CD4-positive, alpha-beta T cell treated with Interferon gamma for 1 hour (primary cell): ENCODE measurements at regions not wholly inside any gene's neighbourhood (a gene's known extent, or its start where the extent isn't known, plus 50 kb on each side); places are given as distances from the start of the nearest gene placed in this dataset.

Experiments used
- DNase-seq: peaks from one replicate; pipeline ENCODE4 v3.0.0-alpha.2; 2020

DNA sequence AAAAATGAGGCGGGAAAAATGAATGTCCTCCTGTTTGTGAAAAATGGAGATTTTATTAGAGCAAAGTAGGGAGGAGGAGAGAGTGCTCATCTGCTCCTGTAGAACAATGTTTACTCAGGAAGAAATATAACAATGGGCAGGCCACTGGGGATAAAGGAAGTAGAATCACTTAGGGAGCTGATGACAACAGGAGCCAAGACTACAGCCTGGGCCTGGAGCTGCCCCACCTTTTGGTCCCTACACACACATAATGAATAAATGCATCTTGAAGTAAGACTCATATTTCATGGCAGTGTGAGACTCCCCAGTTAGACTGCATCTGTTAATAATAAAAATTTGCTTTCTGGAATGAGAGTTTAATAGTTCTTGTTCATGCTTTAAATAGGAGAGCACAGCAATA, 1939.8 kb downstream of the EFNA5 start:
- DNase-seq: no peak

DNA sequence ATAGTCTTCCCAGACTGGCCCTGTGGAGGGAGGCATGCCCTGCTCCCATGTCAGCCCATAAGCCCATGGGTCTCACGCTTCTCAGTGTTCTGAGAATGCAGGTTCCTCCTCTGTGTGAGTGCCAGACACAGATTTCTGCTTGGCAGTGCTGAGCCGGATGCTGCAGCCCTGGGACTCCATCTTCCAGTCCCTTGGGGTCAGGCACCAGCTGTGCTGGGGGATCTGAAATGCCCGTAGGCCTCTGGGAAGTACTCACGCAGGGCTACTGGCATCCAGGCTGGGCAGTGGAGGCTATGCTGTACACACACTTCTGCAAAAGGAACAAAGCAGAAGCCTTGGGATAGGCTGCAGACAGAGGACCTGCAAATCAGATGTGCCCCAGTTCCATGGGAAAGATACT, 1944.6 kb downstream of the EFNA5 start:
- DNase-seq: no peak

DNA sequence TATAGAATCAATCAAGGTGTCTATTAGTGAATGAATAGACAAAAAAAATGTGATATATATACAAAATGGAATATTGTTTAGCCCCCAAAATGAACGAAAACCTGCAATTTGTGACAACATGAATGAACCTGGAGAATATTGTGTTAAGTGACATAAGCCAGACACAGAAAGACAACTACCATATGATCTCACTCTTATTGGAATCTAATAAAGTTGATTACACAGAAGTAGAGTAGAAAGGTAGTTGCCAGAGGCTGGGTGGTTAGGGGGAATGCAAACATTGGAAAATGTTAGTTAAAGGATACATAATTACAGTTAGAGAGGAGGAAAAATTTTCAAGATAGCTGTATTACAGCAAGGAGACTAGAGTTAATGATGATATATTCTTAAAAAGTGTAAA, 1962.3 kb downstream of the EFNA5 start:
- DNase-seq: no peak

DNA sequence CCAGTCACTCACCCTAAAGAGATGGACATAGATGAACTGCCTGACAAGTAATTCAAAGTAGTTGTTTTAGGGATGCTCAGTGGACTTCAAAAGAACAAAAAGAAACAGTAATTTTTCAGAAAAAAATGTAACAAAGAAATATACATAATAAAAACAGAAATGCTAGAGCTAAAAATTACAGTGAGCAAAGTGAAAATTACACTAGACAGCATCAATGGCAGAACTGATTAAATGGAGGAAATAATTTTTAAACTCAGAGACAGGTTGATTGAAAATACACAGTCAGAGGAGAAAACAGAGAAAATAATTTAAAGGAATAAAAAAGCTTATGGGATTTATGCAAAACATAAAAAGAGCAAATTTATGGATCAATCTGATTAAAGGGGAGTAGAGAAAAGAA, 1968.4 kb downstream of the EFNA5 start:
- DNase-seq: no peak

DNA sequence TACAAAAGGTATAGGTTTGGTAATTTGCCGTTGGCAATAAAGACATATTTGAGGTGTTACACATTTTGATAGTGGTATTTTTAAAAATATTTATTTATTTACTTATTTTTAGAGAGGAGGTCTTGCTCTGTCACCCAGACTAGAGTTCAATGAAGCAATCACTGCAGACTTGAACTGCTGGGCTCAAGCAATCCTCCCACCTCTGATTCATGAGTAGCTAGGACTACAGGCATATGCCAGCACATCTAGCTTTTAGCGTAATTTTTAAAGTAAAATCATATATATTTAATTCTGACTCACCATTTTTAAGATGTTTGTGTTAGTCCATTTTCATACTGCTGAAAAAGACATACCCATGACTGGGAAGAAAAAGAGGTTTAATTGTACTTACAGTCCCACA, 1974.3 kb downstream of the EFNA5 start:
- no peak for DNase-seq

DNA sequence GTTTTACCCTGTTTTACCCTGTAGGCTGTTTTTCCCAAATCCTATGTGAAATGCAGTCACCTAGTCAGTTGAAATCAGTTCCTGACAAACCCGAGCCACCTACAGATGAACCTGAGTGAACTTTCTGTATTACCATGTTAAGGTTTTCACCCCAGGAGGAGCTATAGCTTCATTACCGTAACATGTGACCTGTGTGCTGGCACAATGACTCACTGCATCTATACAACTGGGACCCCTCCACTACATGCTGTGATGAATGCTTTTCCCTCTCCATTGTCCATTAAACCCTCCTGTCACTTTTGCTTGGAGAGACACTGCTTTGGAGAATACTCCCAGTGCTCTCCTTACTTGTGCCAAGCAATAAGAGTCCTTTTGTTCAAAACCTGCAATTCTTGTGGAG, 1974.8 kb downstream of the EFNA5 start:
- DNase-seq: no peak

DNA sequence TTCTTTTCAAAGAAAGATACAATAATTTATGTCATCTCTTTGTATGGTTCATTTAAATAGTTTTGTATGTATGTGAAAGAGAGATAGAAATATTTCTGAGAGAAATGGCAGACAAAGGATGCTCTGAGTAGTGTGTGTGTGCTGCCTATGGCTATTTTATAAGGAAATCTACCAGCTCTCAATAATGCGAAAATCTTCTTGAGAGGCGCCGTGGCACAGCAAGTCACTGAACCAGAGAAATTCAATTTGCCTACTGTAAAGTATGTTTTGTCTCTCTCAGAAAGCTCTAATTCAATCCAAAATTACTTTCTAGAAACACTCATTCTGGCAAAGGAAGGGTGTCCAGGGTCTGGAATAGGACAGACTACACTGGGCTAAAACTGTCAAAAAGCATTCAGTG, 1981.1 kb downstream of the EFNA5 start:
- DNase-seq: no peak

DNA sequence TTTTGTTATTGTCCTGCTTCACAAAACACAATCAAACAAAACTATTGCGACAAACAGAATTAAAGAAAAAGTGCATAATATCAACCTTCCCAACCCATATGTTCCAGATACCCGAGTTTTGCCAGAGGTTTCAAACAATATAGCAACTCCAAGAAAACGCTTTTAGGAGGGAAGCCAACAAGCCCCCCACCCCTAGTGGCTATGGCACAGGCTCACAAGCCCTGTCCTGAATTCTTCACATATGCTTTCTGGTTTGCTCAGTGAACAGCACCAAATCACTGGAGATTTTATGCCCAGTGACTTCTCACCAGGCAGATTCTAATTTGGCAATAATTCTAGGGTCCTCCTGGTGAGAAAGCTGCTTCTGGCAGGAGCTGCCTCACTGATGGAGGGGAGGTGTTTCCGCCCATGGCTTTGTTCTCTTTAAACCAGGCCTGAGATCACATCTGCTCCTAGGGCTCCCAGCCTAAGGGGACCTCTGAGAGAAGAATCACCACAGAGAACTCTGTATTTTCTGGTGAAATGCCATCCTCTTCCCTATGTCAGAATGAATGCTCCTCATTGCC, 1982.4 kb downstream of the EFNA5 start:
- DNase-seq: no peak

DNA sequence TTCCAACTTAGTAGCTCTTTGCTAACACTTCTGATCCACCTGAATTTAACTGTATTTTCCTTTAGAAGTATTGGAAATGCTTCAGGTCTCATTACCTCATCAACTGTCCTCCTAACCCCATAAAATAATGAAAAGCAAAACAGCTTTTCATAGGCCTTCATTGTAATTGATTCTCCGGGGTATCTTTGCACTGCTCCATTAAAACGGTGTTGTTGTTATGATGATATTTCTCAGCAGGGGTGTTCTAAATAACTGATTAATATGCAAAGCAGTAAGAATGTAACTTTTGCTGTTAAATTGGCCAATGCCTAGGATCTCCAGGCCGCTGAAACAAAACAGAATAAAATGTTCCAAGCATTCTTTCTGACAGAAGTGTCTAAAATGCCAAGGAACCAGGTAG, 1983.2 kb downstream of the EFNA5 start:
- no peak for DNase-seq

DNA sequence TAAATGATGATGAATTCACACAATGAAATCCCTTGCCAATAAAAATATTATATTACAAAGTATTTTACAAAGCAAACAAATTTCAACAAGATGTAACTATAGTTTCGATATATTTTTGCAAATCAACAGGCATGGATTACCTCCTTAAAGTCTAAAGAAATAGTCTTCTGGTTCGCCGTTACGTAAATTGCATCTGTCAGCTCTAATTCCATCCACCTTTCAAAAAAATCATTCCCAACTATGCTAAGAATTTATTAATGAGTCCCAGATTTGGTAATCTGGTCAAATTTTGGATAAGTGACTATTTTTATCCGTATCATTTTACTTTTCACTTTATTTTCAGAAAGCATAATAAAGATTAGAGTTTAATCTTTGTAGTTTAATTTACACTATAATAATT, 1984.9 kb downstream of the EFNA5 start:
- no peak for DNase-seq

DNA sequence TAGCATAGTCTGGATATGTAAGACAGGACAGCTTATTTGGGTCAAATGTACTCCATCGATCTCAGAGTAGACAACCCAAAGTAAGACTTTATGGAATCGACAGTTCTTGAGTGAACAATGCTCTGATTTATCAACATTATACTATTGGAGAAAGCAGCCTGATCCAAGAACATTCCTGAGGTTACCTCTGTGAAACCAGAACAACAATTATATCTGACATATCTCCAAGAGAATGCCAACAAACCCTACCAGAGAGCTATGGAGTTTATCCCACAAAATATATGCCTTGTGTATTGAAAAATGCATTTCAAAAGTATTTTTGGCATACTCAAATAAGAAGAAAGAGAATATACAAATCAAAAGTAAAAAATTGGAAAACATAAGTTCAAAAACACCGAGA, 1985.9 kb downstream of the EFNA5 start:
- DNase-seq: no peak

DNA sequence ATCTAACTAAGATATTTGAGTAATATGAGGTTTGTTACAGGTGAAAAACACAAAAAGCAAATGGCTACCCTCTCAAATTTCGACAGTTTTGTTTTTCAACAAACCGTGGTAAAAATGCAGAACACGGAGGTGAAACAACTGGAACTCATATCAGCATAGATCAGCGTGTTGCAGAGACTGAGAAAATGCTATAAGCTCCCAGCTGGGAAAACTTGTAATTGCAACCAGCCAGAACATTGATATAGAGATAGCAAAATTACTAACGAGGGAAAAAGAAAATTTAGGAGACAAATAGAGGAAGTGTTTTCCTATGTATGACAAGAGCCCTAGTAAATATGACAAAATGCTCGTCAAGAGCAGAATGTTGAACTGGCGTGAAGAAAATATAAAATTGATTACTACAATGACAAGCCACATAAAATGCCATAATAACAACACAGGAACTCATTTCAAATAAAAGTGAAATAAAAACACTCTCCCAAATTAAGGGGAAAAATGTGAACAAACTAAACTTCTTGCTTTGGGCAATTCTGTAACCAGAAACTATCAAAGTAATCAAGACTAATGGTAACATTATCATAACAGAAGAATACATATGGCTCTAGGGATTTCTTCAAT, 1989.8 kb downstream of the EFNA5 start:
- DNase-seq: no peak

DNA sequence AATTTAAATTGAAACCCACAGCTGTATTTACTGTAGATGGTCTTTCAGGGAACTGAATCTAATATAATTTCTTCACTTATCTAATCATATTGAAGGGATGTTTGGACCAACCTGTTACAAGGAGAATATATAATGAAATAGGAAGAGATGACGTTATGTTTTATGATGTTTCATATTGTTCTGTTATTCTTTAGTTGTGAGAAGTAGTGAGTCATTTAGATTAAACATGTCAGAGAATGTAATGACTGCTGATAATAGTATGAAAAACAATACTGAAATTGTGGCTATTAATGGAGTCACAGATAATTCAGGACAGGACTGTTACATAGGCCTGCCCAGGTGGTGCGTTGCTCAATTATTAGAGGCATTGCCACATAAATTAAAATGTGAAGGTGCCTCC, 1993.4 kb downstream of the EFNA5 start:
- DNase-seq: no peak

DNA sequence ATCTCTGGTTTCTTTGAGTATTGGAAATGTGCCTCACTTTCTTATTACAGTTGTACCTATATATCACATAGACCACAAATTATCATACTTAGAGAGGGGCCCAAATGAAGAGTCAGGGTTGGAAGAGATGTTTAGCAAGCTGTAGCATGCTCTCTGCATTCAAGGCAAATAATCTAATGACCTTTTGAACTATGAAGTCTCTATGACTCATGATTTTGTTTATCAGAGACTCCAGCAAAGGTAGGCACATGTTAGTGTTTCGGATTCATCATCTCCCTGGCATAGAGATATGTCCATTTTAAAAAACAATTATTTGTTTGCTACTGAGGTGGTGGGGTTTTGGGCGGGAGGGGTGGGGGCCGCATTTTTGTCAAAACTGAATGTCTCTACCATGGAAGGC, 2000.1 kb downstream of the EFNA5 start:
- DNase-seq: no peak

DNA sequence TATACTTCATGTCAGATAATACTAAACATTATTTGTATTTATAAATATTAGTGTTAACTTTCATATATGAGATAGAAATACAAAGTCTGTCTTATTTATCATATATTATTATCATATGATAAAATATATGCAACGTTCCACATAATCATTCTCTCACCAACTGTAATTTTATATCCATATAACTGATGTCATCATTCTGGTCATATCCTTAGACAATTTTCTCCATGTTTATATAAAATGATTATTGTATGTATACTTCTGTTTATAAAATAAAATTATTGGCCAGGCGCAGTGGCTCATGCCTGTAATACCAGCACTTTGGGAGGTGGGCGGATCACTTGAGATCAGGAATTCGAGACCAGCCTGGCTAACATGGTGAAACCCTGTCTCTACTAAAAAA, 2007.1 kb downstream of the EFNA5 start:
- no peak for DNase-seq

DNA sequence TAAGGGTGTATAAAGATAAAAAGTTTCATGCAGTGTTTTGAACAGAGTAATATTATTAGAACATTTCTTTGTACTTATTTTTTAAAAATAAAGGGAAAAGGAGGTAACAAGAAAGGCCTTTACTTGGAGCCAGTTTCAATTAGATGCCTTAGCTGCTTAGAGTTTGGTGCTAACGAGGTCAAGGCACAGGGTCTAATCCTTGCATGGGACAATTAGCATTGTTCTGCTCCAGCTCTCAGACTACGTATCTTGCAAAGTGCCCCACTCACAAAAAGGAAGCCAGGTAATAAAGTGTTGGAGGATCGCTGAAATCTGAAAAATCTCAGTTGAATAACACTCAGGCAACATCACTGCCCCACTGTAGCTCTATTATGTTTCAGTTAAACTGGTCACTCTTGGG, 2011.3 kb downstream of the EFNA5 start:
- no peak for DNase-seq

DNA sequence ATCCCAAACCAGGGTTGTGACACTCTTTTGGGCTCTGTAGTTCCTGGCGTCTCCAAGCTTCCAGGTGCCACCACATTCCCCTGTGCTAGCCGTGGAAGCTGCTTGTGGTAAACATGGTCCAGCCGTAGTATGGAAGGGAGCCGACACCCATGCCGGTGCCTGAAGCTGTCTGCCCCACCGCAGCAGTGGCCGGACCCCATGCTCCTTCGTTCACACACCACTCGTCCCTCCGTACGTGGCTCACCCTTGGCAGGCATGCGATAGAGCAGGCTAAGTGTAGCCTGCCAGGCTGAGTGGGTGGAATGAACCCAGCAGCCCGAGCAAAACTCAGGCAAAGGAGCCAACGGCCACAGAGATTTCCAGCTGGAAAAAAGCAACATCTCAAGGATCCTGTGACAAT, 2030.4 kb downstream of the EFNA5 start:
- no peak for DNase-seq

DNA sequence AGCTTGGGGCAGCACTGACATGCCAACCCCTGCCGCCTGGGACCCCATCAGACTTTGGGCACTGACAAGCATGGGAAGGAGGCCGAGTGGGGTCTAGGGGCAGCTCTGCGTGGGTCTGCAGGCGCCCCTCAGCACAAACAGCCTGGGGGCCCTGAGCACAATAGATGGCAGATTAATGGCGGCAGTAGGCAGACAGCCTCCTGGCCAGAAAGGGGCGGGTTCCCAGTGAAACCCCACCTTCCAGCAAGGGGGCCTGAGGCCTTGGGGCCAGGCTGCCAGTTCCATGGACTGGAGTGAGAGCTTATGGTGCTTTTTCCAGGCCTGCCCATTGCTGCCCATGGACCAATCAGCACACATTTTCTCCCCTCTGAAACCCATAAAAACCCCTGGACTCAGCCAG, 2031.2 kb downstream of the EFNA5 start:
- no peak for DNase-seq

DNA sequence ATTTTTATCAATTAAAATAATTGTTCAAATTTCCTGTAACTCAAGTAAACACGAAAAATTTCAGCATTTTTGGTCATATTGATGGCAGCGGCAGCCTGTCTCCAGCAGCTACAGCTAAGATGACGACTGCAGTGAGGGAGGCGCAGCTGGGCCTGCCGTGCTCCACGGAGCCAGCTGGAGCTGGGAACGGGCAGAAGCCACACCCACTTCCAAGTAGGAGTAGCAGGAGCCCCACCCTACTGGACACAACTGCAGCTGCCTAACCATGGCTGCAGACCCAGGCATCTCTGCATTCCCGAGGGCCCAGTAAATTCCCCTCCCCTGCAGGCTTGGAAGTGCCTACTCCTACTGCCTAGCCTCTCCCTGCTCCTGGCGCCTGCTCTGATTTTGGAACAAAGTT, 2031.7 kb downstream of the EFNA5 start:
- DNase-seq: no peak

DNA sequence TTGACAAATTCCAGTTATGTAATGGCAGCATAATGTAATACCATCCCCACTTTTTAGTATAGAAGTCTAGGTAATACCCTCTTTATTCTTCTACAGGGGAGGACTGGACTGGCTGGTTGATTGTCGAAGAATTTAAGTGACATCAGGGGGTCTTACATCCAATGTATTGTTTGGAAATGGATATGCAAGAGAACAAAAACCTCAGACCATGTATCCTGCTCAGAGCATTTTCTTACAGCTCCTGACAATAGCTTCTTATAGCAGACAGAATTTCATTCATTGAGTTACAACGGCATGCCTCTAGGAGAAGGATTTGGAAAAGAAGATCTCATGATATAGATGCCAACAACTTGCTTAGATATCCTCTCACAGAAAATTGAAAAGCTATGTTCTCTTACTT, 2032.3 kb downstream of the EFNA5 start:
- DNase-seq: no peak

DNA sequence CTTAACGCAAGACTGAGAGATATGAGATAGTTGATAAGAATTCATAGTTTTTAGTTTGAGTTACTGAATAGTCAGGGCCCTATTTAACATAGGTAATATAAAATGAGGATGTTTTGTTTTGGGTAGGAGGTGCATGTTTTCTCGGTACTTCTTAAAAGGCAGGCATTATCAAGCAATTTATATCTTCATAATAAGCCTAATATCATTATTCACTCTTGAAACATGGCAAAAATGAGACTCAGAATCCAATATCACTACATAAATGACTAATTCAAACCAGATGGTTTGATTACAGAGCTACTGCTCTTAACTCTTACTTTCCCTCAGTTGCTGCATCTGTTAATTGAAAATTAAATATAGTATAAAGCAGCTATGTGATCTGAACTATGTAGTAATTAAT, 2038.7 kb downstream of the EFNA5 start:
- DNase-seq: no peak

DNA sequence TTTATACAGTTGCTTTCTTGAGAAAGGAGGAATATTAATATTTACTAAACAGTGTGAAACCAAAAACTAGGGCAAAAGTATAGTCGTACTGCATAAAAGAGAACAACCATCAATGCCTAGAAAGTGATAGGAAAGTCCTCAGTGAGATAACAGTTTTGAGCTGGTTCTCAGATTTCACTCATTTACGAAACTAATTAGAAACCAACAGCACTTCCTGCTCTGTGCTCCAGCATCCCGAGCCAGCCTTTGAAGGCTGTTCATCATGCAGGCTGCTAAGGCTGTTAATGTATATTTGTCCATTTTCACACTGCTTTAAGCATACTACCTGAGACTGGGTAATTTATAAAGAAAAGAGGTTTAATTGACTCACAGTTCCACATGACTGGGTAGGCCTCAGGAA, 2039.9 kb downstream of the EFNA5 start:
- DNase-seq: no peak

DNA sequence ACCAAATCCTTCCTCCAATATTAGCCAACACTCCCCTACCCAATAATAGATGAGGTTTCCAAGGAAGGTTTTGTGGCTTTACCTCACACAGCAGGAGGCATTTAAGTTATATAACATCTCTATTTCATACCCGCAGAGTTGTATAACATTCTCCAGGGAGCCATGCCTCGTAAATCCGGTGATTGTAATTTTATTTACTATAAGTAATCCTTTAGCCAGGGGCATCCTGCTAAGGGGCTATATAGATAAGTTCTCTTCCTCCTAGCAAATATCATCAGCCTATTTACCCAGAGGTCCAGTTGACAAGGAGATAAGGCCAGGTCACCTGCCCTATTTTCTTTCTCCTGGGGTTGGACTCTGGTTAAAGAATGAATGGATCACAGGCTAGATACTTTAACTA, 2051.0 kb downstream of the EFNA5 start:
- no peak for DNase-seq

DNA sequence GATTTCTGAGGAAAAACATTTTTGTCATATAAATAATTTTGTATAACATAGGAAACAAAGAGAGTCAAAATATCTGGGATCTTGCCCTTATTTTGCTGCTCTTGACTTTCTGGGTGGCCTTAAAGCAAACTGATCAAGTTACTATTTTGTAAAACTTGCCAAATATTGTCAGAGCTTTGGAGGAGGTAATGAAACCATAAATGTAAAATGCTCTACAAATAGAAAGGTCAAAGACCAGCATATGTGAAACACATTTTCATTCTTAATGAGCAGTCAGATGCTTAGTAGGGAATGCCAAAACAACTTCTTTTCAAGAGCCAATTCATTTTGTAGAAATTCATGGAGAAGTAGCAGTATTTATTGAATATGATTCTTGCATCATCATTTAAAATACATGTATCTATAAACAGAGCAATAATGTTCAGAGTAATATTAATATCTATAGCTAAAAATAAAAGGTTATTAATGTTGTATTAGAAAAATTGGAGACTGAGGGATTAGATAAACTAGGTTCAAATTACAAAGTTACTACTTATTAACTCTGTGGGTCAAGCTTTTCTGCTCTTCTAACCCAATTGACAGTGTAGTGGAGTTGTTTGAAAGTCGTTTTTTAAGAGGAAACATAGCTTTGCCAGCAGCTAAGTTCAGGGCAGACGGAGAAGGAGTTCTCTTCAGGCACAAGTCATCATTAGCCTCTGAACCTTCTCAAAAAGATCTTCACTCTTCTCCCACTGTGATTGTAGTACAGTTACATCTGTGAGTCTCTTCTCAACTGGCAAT, 2053.1 kb downstream of the EFNA5 start:
- no peak for DNase-seq

DNA sequence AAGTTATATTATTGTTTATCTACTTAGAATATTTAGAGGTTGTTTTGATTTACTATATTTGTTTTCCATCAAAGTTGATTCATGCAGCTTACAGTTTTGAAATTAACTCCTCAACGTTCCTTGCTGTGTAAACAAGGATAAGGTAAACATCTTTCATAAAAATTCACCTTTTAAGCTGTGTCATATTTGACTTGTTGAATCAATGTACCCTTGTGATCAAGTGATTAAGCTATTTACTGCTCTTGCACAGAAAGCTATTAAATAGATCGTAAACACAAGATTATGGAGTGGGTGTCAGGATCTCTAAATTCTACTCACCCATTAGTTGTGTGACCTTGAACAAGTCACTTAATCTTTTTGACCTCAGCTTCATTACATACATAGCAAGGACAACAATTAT, 2054.0 kb upstream of the NUDT12 start:
- no peak for DNase-seq
